K562 (cell line): ENCODE measurements at regions not wholly inside any gene's neighbourhood (a gene's known extent, or its start where the extent isn't known, plus 50 kb on each side); places are given as distances from the start of the nearest gene placed in this dataset.

Experiments
- ATAC-seq: fragments of 200-7000 bp; cut with Tn5 transposase; 3 replicates; pipeline ENCODE4 v1.9.1; 2020; ENCODE audit warnings: moderate library complexity
- BruUV-seq: library from RNA; stranded (reverse); fragments of 400-500 nt; replicated peaks from 2 replicates; lab custom pipeline; 2021; lab: Mats Ljungman, UMichigan
- CTCF ChIA-PET: fragments of 300-600 bp; formaldehyde crosslinking; extraction: SDS; loops from one replicate; lab custom pipeline; 2021; ENCODE audit warnings: low intra/inter-chr PET ratio; lab: Yijun Ruan, JAX
- POLR2A ChIA-PET: fragments of 300-600, 350-650 bp; sonication (Branson Sonifier 250); formaldehyde crosslinking; extraction: SDS; loops from one replicate; lab custom pipeline; 2021; ENCODE audit warnings: antibody characterized with exemption, inconsistent platforms; lab: Yijun Ruan, JAX
- DNase-seq, 4 experiments: peaks; one replicate each; pipeline versions ENCODE4 v3.0.0 to v3.0.0-alpha.2; 2011 to 2018; ENCODE audit warnings: low spot score in 3 of 4, mixed read lengths in 3 of 4; ENCODE audit errors: extremely low read depth in 1 of 4
- FAIRE-seq: peaks from 2 replicates; lab custom pipeline; 2011; peaks lifted over from hg19 to GRCh38; lab: Jason Lieb, UNC
- H2AFZ ChIP-seq: 2 replicates; pipeline ENCODE4 v1.6.0; 2011; ENCODE audit warnings: low read depth, low read length, control low read depth, inconsistent platforms
- H3K27ac ChIP-seq: fragments of 200-600 bp; 3 replicates; pipeline ENCODE4 v1.8.0; 2011; ENCODE audit warnings: low read depth, mild to moderate bottlenecking, control low read depth, inconsistent platforms, low read length, moderate library complexity, mixed read lengths; ENCODE audit errors: extremely low read depth
- H3K27me3 ChIP-seq, 2 experiments: fragments of 300-600 bp in 1 of 2; 2 replicates in 1 of 2; 3 replicates in 1 of 2; pipeline versions ENCODE4 v1.6.0 to v1.8.0; 2011; ENCODE audit warnings: inconsistent platforms in 2 of 2, low read length in 2 of 2, mild to moderate bottlenecking in 1 of 2, mixed read lengths in 1 of 2, moderate library complexity in 1 of 2; ENCODE audit not compliant: control insufficient read depth in 2 of 2, insufficient read depth in 2 of 2
- H3K36me3 ChIP-seq: fragments of 300-600 bp; 3 replicates; pipeline ENCODE4 v1.8.0; 2011; ENCODE audit warnings: mild to moderate bottlenecking, low read length, inconsistent platforms; ENCODE audit not compliant: control insufficient read depth, insufficient read depth
- H3K4me1 ChIP-seq, 2 experiments: fragments of 200-600 bp in 1 of 2; replicated peaks in 1 of 2; 2 replicates in 1 of 2; 3 replicates in 1 of 2; pipeline versions ENCODE4 v1.5.1 to v1.8.0; 2011; ENCODE audit warnings: inconsistent platforms in 2 of 2, low read length in 2 of 2, mild to moderate bottlenecking in 1 of 2, mixed read lengths in 1 of 2, moderate library complexity in 1 of 2; ENCODE audit not compliant: control insufficient read depth in 2 of 2, insufficient read depth in 2 of 2
- H3K4me2 ChIP-seq: 2 replicates; pipeline ENCODE4 v1.6.1; 2011; ENCODE audit warnings: low read length, control low read depth, inconsistent platforms, mixed read lengths; ENCODE audit not compliant: insufficient read depth
- H3K4me3 ChIP-seq: fragments of 200-600 bp; sonication (generic), shearing (Covaris generic); 2 replicates; pipeline ENCODE4 v1.5.1; 2016; ENCODE audit warnings: control low read depth, inconsistent platforms
- H3K79me2 ChIP-seq: fragments of 200-600 bp; 3 replicates; pipeline ENCODE4 v1.8.0; 2011; ENCODE audit warnings: low read length, inconsistent platforms; ENCODE audit not compliant: control insufficient read depth, insufficient read depth
- H3K9ac ChIP-seq, 2 experiments: 2 replicates each; pipeline versions ENCODE4 v1.6.0 to v1.6.1; 2011; ENCODE audit warnings: low read depth in 2 of 2, low read length in 2 of 2, control low read depth in 1 of 2, inconsistent platforms in 1 of 2, mild to moderate bottlenecking in 1 of 2, mixed read lengths in 1 of 2; ENCODE audit not compliant: insufficient read depth in 1 of 2
- H3K9me1 ChIP-seq: one replicate; pipeline ENCODE4 v1.6.0; 2011; ENCODE audit warnings: inconsistent platforms, mild to moderate bottlenecking, low read length, moderate library complexity; ENCODE audit not compliant: control insufficient read depth, insufficient read depth
- H3K9me3 ChIP-seq: replicated peaks from 2 replicates; pipeline ENCODE4 v1.5.1; 2011; ENCODE audit warnings: low read depth, low read length, inconsistent platforms; ENCODE audit not compliant: control insufficient read depth, insufficient read depth
- H4K20me1 ChIP-seq: replicated peaks from 2 replicates; pipeline ENCODE4 v1.6.1; 2011; ENCODE audit warnings: low read length, inconsistent platforms, mixed read lengths; ENCODE audit not compliant: control insufficient read depth, insufficient read depth
- DNMT1 ChIP-seq: fragments of 450-650 bp; IDR thresholded peaks from 2 replicates; pipeline ENCODE4 v1.6.1; 2016; ENCODE audit warnings: antibody characterized with exemption, mild to moderate bottlenecking
- HEY1 ChIP-seq: fragments of 250-450 bp; sonication (Bioruptor Pico); IDR thresholded peaks from 2 replicates; pipeline ENCODE4 v1.5.0; 2020; ENCODE audit warnings: mild to moderate bottlenecking, moderate library complexity, borderline replicate concordance
- KDM2B ChIP-seq: fragments of 250-450 bp; sonication (Bioruptor Pico); IDR thresholded peaks from 2 replicates; pipeline ENCODE4 v1.8.0; 2021; ENCODE audit warnings: mild to moderate bottlenecking, moderate library complexity
- NCOA2 ChIP-seq, 2 experiments: fragments of 450-650 bp; IDR thresholded peaks; 2 replicates each; pipeline ENCODE4 v1.6.1; 2018; ENCODE audit warnings: mild to moderate bottlenecking in 2 of 2, moderate library complexity in 1 of 2; ENCODE audit not compliant: partially characterized antibody in 2 of 2
- PTBP1 ChIP-seq: fragments of 200-400 bp; formaldehyde crosslinking; IDR thresholded peaks from 2 replicates; pipeline ENCODE4 v1.6.1; 2017; ENCODE audit warnings: low read depth, low read length
- RUNX1 ChIP-seq: sonication (generic); IDR thresholded peaks from 2 replicates; pipeline ENCODE4 v1.6.1; 2016; ENCODE audit warnings: antibody characterized with exemption, low read depth
- ZNF75A ChIP-seq: fragments of 450-650 bp; formaldehyde crosslinking; IDR thresholded peaks from 2 replicates; pipeline ENCODE4 v1.4.0; 2020; ENCODE audit warnings: mild to moderate bottlenecking
- WGBS: fragments of 100-300 bp; shearing (Covaris generic); methylation state at CpG from one replicate; pipeline ENCODE4 v1.1.6; 2016; ENCODE audit warnings: low coverage, mixed read lengths; ENCODE audit not compliant: insufficient coverage; ENCODE audit errors: missing lambda C conversion rate; 5-methylcytosine and 5-hydroxymethylcytosine counted together
- in situ Hi-C: fragments of 300-500 bp; cut with MboI; formaldehyde crosslinking; loops from 4 replicates; pipeline ENCODE4 v1.15.0; 2018; ENCODE audit warnings: inconsistent platforms, mixed read lengths
- intact Hi-C: fragments of 100-400 bp; cut with micrococcal nuclease; formaldehyde crosslinking; loops from 2 replicates; pipeline ENCODE4 v1.14.2; 2022
- TF ChIP-seq, protein P1 (sequence below): sonication (generic); formaldehyde crosslinking; IDR thresholded peaks from 2 replicates; pipeline ENCODE4 v1.9.0; 2022; ENCODE audit warnings: mild to moderate bottlenecking, missing genetic modification reagents
- TF ChIP-seq, protein P2 (sequence below): fragments of 250-450 bp; sonication (Bioruptor Pico); IDR thresholded peaks from 2 replicates; pipeline ENCODE4 v1.5.0; 2021; ENCODE audit warnings: mild to moderate bottlenecking, moderate library complexity

DNA sequence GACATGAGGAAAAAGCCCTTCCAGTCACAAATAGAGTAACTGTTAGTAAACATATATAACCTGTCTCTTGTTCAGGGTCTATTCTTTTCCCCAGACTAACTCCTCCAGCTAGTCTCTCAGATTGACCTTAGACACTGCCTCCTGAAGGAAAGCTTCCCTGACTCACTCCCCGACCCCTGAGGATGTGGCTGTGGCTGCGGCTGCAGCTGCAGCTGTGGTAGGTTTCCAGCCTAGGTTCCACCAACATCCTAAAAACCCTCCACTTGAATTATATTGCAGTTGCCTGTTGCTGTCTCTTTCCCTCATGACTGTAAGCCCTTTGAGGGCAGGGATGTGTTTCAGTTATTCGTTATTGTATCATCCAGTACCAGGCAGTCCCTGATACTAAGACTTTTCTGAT is 132.9 kb upstream of the C1orf21 start:
- no peak for ATAC-seq
- Histone ChIP-seq H3K9me3 (no peaks in the 10 kb centered on the region), H3K9ac (no peak overlapping the region), H3K79me2 (no peaks in the 10 kb centered on the region), H2AFZ (no peak overlapping the region), H3K9me1 (no peaks in the 10 kb centered on the region), H3K4me3 (no peak overlapping the region), H3K4me1 (no peaks in the 10 kb centered on the region), H3K36me3 (no peaks in the 10 kb centered on the region), H3K27ac (no peak overlapping the region), H3K27me3 (no peaks in the 10 kb centered on the region), H4K20me1 (no peaks in the 10 kb centered on the region), H3K4me2 (no peak overlapping the region)
- intact Hi-C loops (no loop called here), in situ Hi-C loops (no loop called here)
- WGBS = 0% methylated on average over 3 of the region's 3 CpGs
- TF ChIP-seq, protein P1, sequence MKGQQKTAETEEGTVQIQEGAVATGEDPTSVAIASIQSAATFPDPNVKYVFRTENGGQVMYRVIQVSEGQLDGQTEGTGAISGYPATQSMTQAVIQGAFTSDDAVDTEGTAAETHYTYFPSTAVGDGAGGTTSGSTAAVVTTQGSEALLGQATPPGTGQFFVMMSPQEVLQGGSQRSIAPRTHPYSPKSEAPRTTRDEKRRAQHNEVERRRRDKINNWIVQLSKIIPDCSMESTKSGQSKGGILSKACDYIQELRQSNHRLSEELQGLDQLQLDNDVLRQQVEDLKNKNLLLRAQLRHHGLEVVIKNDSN (CRISPR knock-in tag) = no peak
- TF ChIP-seq PTBP1 (no peak), KDM2B (no peak), NCOA2 (IDR thresholded peaks at IDR 0.05; ENCODE audit: partially characterized antibody in 2 of 2) (no peak), ZNF75A (CRISPR knock-in tag) (no peak), DNMT1 (no peak), HEY1 (CRISPR knock-in tag) (no peak), RUNX1 (no peak)
- TF ChIP-seq, protein P2, sequence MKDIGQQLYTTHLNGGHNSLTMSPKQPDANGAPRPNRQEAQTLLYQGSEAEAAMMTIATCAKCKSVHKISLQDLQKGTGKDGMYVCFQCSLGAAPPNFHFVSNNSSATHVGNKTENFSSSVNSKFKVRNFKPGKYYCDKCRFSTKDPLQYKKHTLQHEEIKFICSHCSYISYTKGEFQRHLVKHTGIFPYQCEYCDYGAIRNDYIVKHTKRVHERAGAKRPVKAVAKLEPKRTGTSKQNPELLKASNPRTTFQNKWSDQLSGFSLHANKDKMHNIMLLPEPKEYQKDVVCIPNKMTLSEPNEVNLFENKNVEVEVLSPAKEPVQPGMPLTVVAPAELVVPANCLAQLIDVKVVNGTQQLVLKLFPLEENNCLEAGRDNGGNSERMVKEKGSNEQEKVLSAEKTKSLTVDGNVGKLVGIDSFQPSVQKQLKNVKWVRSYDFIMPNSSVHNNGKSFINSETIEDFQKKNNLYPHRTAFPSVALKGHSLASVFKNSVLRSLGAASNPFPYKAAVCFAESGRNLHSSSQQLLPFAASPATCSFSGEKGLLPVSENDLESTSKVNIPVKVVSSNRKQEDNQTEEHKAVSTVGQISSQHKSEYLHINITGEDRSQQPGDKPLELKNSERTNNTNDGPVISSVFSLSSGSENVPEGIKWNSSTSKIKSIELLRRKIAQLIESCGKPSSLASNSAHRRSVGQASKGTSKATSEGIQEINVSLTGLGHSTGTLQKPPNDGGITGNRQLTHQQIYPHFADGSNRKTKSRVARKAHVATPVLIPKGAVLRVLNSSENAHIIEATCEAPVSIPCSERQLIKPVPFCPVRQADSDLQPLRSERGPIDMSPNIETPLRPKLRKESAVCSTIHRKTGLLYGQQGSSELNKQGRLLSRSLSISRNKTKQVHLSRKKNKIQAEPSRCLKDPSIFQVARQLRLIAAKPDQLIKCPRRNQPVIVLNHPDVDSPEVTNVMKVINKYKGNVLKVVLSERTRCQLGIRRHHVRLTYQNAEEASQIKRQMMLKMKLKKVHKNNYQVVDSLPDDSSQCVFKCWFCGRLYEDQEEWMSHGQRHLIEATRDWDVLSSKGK (CRISPR knock-in tag) = no peak
- DNase-seq = no peak
- CTCF ChIA-PET = no interaction called here
- no peak for FAIRE-seq
- no TSS peak for BruUV-seq
- POLR2A ChIA-PET = no interaction called here
